ENCODE measurements at regions not wholly inside any gene's neighbourhood (a gene's known extent, or its start where the extent isn't known, plus 50 kb on each side); places are given as distances from the start of the nearest gene placed in this dataset.
"Not testable (repeated sequence)": the region's sequence is repeated elsewhere in the genome, so short reads cannot be mapped to it uniquely, and the experiment has no call there.

- TF ChIP-seq FOXA1 (IDR thresholded peaks at IDR 0.05), result no peak
- TF ChIP-seq RAD21 (IDR thresholded peaks at IDR 0.05), result no peak
- TF ChIP-seq REST (IDR thresholded peaks at IDR 0.05), result no peak
- no peak for TF ChIP-seq CTCF (IDR thresholded peaks at IDR 0.05; ENCODE audit: low read depth, low read length, missing input control)
- TF ChIP-seq RXRA (IDR thresholded peaks at IDR 0.05), result no peak
- TF ChIP-seq YY1 (IDR thresholded peaks at IDR 0.05), result no peak
- no peak for TF ChIP-seq ATF3 (IDR thresholded peaks at IDR 0.05)
- TF ChIP-seq EGR1 (IDR thresholded peaks at IDR 0.05; ENCODE audit: low read depth in 2 of 2), result no peak
- no peak for TF ChIP-seq TAF1 (conservative IDR thresholded peaks at IDR 0.05)
- no peak for TF ChIP-seq FOXA2 (IDR thresholded peaks at IDR 0.05)
- no peak for TF ChIP-seq HNF4G (IDR thresholded peaks at IDR 0.05)
- TF ChIP-seq SP1 (IDR thresholded peaks at IDR 0.05), result no peak
- TF ChIP-seq GABPA (IDR thresholded peaks at IDR 0.05 in 1 of 2, conservative IDR thresholded peaks at IDR 0.05 in 1 of 2), result no peak
- no peak for TF ChIP-seq MAX (IDR thresholded peaks at IDR 0.05)
- TF ChIP-seq HNF4A (conservative IDR thresholded peaks at IDR 0.05), result no peak
- TF ChIP-seq ZBTB33 (IDR thresholded peaks at IDR 0.05), result no peak
- TF ChIP-seq NR2F2 (IDR thresholded peaks at IDR 0.05), result no peak
- TF ChIP-seq JUND (IDR thresholded peaks at IDR 0.05), result no peak
- H3K36me3 ChIP-seq (ENCODE audit: control insufficient read depth in 4 of 4, insufficient read depth in 3 of 4, low read depth in 1 of 4, low read length in 3 of 4), result no peaks in the 10 kb centered on the region
- H3K4me1 ChIP-seq (ENCODE audit: control insufficient read depth in 4 of 4, insufficient read depth in 4 of 4, low read length in 3 of 4), result no peaks in the 10 kb centered on the region
- H3K9ac ChIP-seq (ENCODE audit: low read depth in 1 of 2, low read length in 2 of 2), result no peak overlapping the region
- H3K4me3 ChIP-seq (ENCODE audit: low read depth in 1 of 3, low read length in 3 of 3), result no peak overlapping the region
- H3K27ac ChIP-seq (ENCODE audit: low read depth in 1 of 2, low read length in 2 of 2), result no peak overlapping the region
- no peak for DNase-seq (ENCODE audit: low spot score)
- 87% methylated on average over 2 of the region's 2 CpGs for WGBS
- no peaks in the 10 kb centered on the region for H3K9me3 ChIP-seq (ENCODE audit: control insufficient read depth in 4 of 4, low read length in 3 of 4)
- H3K27me3 ChIP-seq (ENCODE audit: control insufficient read depth in 4 of 4, insufficient read depth in 4 of 4, low read length in 3 of 4), result no peaks in the 10 kb centered on the region
Measured at GRCh38 chr7:136267822-136268221, 290.7 kb upstream of the MTPN start.

- no peaks in the 10 kb centered on the region for H3K36me3 ChIP-seq (ENCODE audit: control insufficient read depth in 4 of 4, insufficient read depth in 3 of 4, low read depth in 1 of 4, low read length in 3 of 4)
- no peaks in the 10 kb centered on the region for H3K27me3 ChIP-seq (ENCODE audit: control insufficient read depth in 4 of 4, insufficient read depth in 4 of 4, low read length in 3 of 4)
- no peak overlapping the region for H3K9ac ChIP-seq (ENCODE audit: low read depth in 1 of 2, low read length in 2 of 2)
- H3K9me3 ChIP-seq (ENCODE audit: control insufficient read depth in 4 of 4, low read length in 3 of 4), result no peaks in the 10 kb centered on the region
- TF ChIP-seq ZBTB33 (IDR thresholded peaks at IDR 0.05), result no peak
- TF ChIP-seq RXRA (IDR thresholded peaks at IDR 0.05), result no peak
- no peak for TF ChIP-seq FOXA2 (IDR thresholded peaks at IDR 0.05)
- no peak for TF ChIP-seq MAX (IDR thresholded peaks at IDR 0.05)
- no peak for TF ChIP-seq HNF4A (conservative IDR thresholded peaks at IDR 0.05)
- TF ChIP-seq EGR1 (IDR thresholded peaks at IDR 0.05; ENCODE audit: low read depth in 2 of 2), result no peak
- TF ChIP-seq FOXA1 (IDR thresholded peaks at IDR 0.05), result no peak
- no peak for TF ChIP-seq JUND (IDR thresholded peaks at IDR 0.05)
- no peak for TF ChIP-seq SP1 (IDR thresholded peaks at IDR 0.05)
- TF ChIP-seq HNF4G (IDR thresholded peaks at IDR 0.05), result no peak
- H3K27ac ChIP-seq (ENCODE audit: low read depth in 1 of 2, low read length in 2 of 2), result no peak overlapping the region
- H3K4me1 ChIP-seq (ENCODE audit: control insufficient read depth in 4 of 4, insufficient read depth in 4 of 4, low read length in 3 of 4), result no peaks in the 10 kb centered on the region
- DNase-seq (ENCODE audit: low spot score), result no peak
- no peak overlapping the region for H3K4me3 ChIP-seq (ENCODE audit: low read depth in 1 of 3, low read length in 3 of 3)
Measured at GRCh38 chr7:136266457-136266856, 289.3 kb upstream of the MTPN start.

GRCh38 chr7:136264304-136264703 lies 287.1 kb upstream of the MTPN start:
- H3K4me1 ChIP-seq (ENCODE audit: control insufficient read depth in 4 of 4, insufficient read depth in 4 of 4, low read length in 3 of 4); H3K9ac ChIP-seq (ENCODE audit: low read depth in 1 of 2, low read length in 2 of 2); H3K27ac ChIP-seq (ENCODE audit: low read depth in 1 of 2, low read length in 2 of 2); H3K4me3 ChIP-seq (ENCODE audit: low read depth in 1 of 3, low read length in 3 of 3); DNase-seq (ENCODE audit: low spot score); H3K36me3 ChIP-seq (ENCODE audit: control insufficient read depth in 4 of 4, insufficient read depth in 3 of 4, low read depth in 1 of 4, low read length in 3 of 4); H3K9me3 ChIP-seq (ENCODE audit: control insufficient read depth in 4 of 4, low read length in 3 of 4); H3K27me3 ChIP-seq (ENCODE audit: control insufficient read depth in 4 of 4, insufficient read depth in 4 of 4, low read length in 3 of 4): not testable (repeated sequence)
- 51% methylated on average over 5 of the region's 5 CpGs for WGBS

All from liver (tissue), 8 donors.